ENCODE measurements at regions not wholly inside any gene's neighbourhood (a gene's known extent, or its start where the extent isn't known, plus 50 kb on each side); places are given as distances from the start of the nearest gene placed in this dataset.
"Not testable (repeated sequence)": the region's sequence is repeated elsewhere in the genome, so short reads cannot be mapped to it uniquely, and the experiment has no call there.

- no peak for DNase-seq
Measured at GRCh38 chr16:5336941-5337340, 239.3 kb upstream of the EEF2KMT start.

DNA sequence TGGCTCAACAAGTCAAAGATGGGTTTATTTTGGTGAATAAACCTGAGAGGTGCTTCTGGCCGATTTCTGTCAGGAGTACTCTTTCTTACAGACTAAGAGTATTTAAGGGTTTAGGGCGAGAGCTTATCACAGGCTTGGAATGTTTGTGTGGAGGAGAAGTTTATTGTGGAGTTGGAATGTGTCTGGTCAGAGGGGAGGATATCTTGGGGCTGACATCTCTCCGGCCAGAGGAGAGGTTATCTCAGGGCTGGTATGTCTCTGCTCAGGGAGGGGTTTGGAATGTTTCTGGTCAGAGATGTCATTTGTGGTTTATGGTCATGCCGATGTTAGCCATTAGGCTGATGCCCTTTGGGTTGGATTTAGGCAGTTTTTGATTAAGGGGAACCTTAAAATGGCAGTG, 236.4 kb upstream of the EEF2KMT start:
- DNase-seq = no peak

GRCh38 chr16:5333126-5333525, 235.5 kb upstream of the EEF2KMT start:
- no peak for DNase-seq

DNA sequence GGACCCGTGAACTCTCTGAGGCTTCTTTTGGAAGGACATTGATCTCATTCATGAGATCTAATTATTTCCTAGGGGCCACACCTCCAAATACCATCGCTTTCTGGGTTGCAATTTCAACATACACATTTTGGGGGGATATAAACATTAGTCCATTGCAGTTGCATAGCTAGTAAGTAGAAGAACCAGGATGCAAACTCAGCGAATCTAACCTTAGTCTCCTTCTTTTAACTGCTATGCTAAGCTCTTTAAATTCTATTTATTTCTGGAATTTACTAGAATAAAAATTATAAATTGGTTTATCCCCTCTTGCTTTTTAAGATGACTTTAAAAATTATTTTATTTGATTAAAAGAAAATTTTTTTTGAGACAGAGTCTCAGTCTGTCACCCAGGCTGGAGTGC, 232.5 kb upstream of the EEF2KMT start:
- no peak for DNase-seq

- DNase-seq = no peak
Measured at GRCh38 chr16:5328546-5328945, 231.0 kb upstream of the EEF2KMT start.

- DNase-seq = no peak
Measured at GRCh38 chr16:5326395-5326794, 228.8 kb upstream of the EEF2KMT start.

DNA sequence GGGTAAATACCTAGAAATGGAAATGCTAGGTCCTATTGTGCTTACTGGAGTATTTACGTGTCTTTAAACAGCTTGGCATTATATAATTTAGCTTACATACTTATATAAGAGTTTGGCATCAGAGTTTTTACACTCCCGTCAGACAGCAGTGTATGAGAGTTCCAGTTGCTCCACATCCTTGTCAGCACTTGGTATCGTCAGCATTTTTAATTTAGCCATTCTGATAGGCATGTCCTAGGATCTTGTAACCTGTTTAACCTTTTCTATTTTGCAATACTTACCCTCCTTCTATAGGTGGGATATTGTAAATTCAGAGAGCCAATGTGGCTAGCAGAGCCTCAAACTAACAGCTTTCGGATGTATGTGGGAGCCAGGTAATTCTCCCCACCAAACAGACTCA, 228.3 kb upstream of the EEF2KMT start:
- DNase-seq = no peak

GRCh38 chr16:5323284-5324141, 225.9 kb upstream of the EEF2KMT start:
- DNase-seq = no peak

DNA sequence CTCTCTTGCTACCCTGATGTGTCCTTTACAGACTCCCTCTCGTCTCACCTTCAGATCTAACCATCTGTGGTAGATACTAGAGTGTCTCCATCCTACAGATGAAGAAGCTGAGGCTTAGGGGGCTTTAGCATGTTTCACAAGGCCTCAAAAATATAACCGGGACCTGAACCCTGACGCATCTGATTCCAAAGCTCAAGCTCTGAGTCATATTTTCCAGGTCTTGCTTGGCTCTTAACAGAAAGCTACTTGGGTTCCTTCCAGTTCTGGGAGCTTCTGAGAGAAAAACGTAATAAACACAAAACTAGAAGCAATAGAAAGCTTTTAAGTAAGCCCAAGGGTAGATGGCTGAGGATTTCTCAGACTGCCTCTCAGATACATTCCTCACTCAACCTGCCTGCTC, 224.3 kb upstream of the EEF2KMT start:
- DNase-seq = no peak

GRCh38 chr16:5319799-5320198, 222.2 kb upstream of the EEF2KMT start:
- no peak for DNase-seq

DNA sequence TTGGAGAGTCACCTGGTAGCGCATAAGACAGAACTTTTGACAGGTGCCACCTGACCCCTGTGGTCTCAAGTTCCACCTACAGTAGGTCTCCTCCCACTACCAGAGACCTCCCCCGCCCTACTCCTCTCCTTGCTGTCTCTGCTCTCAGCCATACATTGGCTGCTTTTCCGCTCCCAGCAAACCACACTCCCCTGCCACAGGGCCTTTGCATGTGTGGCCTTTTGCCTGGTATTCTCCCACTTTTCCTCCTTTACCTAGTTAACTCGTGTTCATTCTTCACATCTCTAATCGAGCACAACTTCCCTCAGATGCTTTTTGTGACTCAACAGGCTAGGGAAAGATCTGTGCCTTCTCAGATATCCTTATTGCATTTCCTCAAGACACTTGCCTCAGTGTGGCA, 218.3 kb upstream of the EEF2KMT start:
- no peak for DNase-seq

GRCh38 chr16:5314377-5314776, 216.8 kb upstream of the EEF2KMT start:
- no peak for DNase-seq

- DNase-seq = no peak
Measured at GRCh38 chr16:5309946-5310611, 212.5 kb upstream of the EEF2KMT start.

- DNase-seq = no peak
Measured at GRCh38 chr16:5305023-5305422, 207.4 kb upstream of the EEF2KMT start.

DNA sequence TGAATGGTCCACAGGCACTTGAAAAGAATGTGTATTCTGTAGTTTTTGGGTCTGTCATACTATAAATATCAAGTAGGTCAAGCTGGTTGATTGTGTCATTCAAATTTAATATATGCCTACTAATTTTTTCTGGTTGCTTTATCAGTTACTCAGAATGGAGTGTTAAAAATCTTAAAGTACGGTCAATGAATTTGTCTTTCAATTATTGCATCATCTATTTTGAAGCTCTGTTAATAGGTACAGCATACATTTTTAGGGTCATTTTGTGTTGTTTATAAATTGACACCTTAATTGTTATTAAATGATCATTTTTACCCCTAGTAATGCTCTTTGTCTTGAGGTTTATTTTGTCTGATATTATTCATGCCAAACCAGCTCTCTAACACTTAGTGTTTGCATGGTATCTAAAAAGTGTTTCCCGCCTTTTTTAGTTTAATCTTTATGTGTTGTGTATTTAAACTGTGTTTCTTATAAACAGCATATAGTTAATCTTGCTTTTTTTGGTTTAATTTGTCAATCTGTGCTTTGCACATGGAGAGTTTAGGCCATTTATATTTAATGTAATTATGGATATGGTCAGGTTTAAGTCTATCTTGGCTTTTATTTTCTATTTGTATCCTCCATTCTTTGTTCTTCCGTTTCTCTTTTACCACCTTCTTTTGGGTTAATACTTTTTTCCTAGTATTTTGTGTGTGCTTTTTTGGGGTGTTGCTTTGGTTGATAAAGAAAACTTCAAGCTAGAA, 204.9 kb upstream of the EEF2KMT start:
- no peak for DNase-seq

GRCh38 chr16:5298202-5298601, 200.6 kb upstream of the EEF2KMT start:
- no peak for DNase-seq

GRCh38 chr16:5296176-5296575, 198.6 kb upstream of the EEF2KMT start:
- DNase-seq = no peak

DNA sequence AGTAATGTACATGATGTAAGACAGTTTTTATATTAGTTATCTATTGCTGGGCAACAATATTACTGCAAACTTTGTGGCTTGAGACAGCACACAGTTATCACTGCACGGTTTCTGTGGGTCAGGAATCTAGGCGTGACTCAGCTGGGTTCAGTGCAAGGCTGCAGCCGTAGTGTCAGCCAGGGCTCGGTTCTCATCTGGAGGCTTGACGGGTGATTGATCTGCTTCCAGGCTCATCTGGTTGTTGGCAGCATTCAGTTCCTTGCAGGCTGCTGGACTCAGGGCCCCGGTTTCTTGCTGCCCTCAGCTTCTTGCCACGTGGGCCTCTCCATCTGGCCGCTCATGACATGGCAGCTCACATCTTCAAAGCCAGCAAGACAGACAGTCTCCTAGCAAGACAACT, 197.7 kb upstream of the EEF2KMT start:
- not testable (repeated sequence) for DNase-seq

- DNase-seq = not testable (repeated sequence)
Measured at GRCh38 chr16:5282152-5282551, 184.6 kb upstream of the EEF2KMT start.

GRCh38 chr16:5257462-5257861, 159.9 kb upstream of the EEF2KMT start:
- DNase-seq = no peak

DNA sequence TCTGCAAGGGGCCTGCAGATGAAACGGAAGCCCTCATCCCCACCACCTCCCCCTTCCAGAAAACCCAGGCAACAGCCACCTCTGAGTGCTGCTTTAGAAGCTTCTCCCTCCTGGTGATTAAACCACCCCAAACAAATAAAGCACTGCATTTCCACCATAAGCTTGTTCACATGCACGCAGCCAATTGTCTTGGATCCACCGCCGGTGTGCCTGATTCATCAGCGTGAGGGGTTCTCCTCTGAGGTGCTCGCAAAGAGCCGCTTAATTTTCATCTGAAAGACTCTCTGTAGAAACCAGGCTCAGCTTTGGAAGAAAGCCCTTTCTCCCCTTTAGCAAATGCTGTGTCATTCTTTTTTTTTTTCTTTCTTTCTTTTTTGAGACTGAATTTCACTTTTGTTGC, 155.2 kb upstream of the EEF2KMT start:
- DNase-seq = no peak

DNA sequence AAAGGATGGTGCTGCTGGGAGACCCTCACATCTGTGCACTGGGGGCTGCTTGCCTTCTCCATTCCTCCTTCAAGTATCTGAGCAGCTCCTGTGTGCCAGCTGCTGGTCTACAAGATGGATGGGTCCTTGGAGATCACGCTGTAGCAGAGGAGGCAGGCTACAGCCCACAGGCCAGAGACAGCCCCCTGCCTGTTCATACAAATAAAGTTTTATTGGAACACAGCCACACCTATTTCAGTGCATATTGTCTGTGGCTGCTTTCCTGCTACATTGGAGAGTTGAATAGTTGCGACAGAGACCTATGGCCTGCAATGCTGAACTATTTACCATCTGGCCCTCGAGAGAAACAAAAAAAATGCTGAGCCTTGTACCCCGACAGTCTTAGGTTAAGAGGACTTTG, 149.8 kb upstream of the EEF2KMT start:
- DNase-seq = not testable (repeated sequence)

DNA sequence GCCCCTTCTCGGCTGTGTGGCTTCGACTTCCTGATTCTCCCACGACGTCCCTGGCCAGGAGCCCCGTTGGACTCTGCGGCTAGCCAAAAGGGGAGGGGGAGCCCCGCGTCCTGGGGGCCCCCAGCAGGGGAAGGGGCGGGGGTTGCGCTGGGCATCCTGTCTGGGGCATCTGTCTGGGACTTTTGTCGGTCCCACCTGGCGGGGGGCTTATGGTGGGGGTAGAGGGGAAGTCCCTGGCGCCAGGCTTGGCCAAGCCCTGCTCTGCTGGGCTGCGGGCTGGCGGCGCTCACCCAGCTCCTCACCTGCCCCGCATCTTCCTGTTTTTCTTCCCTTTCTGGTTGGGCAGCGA, 142.7 kb upstream of the EEF2KMT start:
- DNase-seq = not testable (repeated sequence)

Data from C1 segment of cervical spinal cord (tissue), 14 donors.